ENCODE measurements at regions not wholly inside any gene's neighbourhood (a gene's known extent, or its start where the extent isn't known, plus 50 kb on each side); places are given as distances from the start of the nearest gene placed in this dataset.
"Not testable (repeated sequence)": the region's sequence is repeated elsewhere in the genome, so short reads cannot be mapped to it uniquely, and the experiment has no call there.

GRCh38 chr1:146443871-146444222, 215.0 kb upstream of the NOTCH2NLA start:
- H3K36me3 ChIP-seq; intact Hi-C loops (cut with DNase I); H3K4me1 ChIP-seq; H3K4me3 ChIP-seq (replicated peaks in 1 of 3); H3K27me3 ChIP-seq; H3K9me3 ChIP-seq; H3K27ac ChIP-seq: not testable (repeated sequence)
- peak; percentile 17 to 26 for DNase-seq
- TF ChIP-seq CTCF (IDR thresholded peaks at IDR 0.05), result peak in 1 of 6 experiments; percentile 6
- WGBS, 2 donors, result 0 to 2% methylated on average over 3 to 8 of the region's 23 CpGs

- H3K27ac ChIP-seq; DNase-seq; H3K4me3 ChIP-seq (replicated peaks in 1 of 3); H3K27me3 ChIP-seq; H3K4me1 ChIP-seq; intact Hi-C loops (cut with DNase I); H3K36me3 ChIP-seq; H3K9me3 ChIP-seq: not testable (repeated sequence)
- 57 to 68% methylated on average over 13 of the region's 29 CpGs for WGBS, 2 donors
Measured at GRCh38 chr1:146443088-146443870, 214.5 kb upstream of the NOTCH2NLA start.

- H3K9me3 ChIP-seq; H3K27ac ChIP-seq; DNase-seq; intact Hi-C loops (cut with DNase I); H3K27me3 ChIP-seq; H3K4me1 ChIP-seq; H3K36me3 ChIP-seq; H3K4me3 ChIP-seq (replicated peaks in 1 of 3): not testable (repeated sequence)
- WGBS, 2 donors, result 42 to 100% methylated on average over 1 to 3 of the region's 6 CpGs
Measured at GRCh38 chr1:146438543-146438942, 209.7 kb upstream of the NOTCH2NLA start.

- WGBS, 2 donors, result 96 to 100% methylated on average over 1 of the region's 1 CpG
- H3K4me1 ChIP-seq; H3K36me3 ChIP-seq; H3K27ac ChIP-seq; H3K4me3 ChIP-seq (replicated peaks in 1 of 3); H3K9me3 ChIP-seq; DNase-seq; H3K27me3 ChIP-seq; intact Hi-C loops (cut with DNase I): not testable (repeated sequence)
Measured at GRCh38 chr1:146416642-146417041, 187.8 kb upstream of the NOTCH2NLA start.

GRCh38 chr1:146415017-146415416, 186.2 kb upstream of the NOTCH2NLA start:
- H3K36me3 ChIP-seq; H3K9me3 ChIP-seq; H3K4me3 ChIP-seq (replicated peaks in 1 of 3); DNase-seq; H3K4me1 ChIP-seq; H3K27ac ChIP-seq; intact Hi-C loops (cut with DNase I); H3K27me3 ChIP-seq: not testable (repeated sequence)
- 75 to 95% methylated on average over 5 of the region's 7 CpGs for WGBS, 2 donors

GRCh38 chr1:146413911-146414310, 185.1 kb upstream of the NOTCH2NLA start:
- not testable (repeated sequence) for H3K4me3 ChIP-seq (replicated peaks in 1 of 3)

GRCh38 chr1:146411923-146412322, 183.1 kb upstream of the NOTCH2NLA start:
- H3K27ac ChIP-seq; intact Hi-C loops (cut with DNase I); H3K27me3 ChIP-seq; H3K4me1 ChIP-seq; H3K9me3 ChIP-seq; H3K4me3 ChIP-seq (replicated peaks in 1 of 3); DNase-seq; H3K36me3 ChIP-seq: not testable (repeated sequence)
- WGBS, 2 donors, result 42% methylated on average over 2 of the region's 3 CpGs; no CpG with 5 or more reads in 1 of the 2 donors

More at GRCh38 chr1:146413911-146414310, 185.1 kb upstream of the NOTCH2NLA start:
- H3K27me3 ChIP-seq; H3K36me3 ChIP-seq; H3K4me1 ChIP-seq; H3K9me3 ChIP-seq; H3K27ac ChIP-seq; intact Hi-C loops (cut with DNase I): not testable (repeated sequence)
- no CpG with 5 or more reads among the region's 6 CpGs for WGBS, 2 donors
- DNase-seq, result peak; percentile 65 to 69

GRCh38 chr1:146409817-146410441, 181.1 kb upstream of the NOTCH2NLA start:
- H3K27ac ChIP-seq; H3K4me3 ChIP-seq (replicated peaks in 1 of 3); H3K9me3 ChIP-seq; intact Hi-C loops (cut with DNase I); H3K27me3 ChIP-seq; H3K36me3 ChIP-seq; H3K4me1 ChIP-seq; DNase-seq: not testable (repeated sequence)
- 27 to 29% methylated on average over 26 of the region's 26 CpGs for WGBS, 2 donors

GRCh38 chr1:146409116-146409801, 180.4 kb upstream of the NOTCH2NLA start:
- intact Hi-C loops (cut with DNase I); H3K4me3 ChIP-seq (replicated peaks in 1 of 3); H3K27me3 ChIP-seq; H3K4me1 ChIP-seq; DNase-seq; H3K27ac ChIP-seq; H3K36me3 ChIP-seq; H3K9me3 ChIP-seq: not testable (repeated sequence)
- 7 to 32% methylated on average over 3 to 5 of the region's 24 CpGs for WGBS, 2 donors
